NT2/D1 (cell line): ENCODE measurements at regions not wholly inside any gene's neighbourhood (a gene's known extent, or its start where the extent isn't known, plus 50 kb on each side); places are given as distances from the start of the nearest gene placed in this dataset.

Experiments used
- DNase-seq: peaks from one replicate; pipeline ENCODE4 v3.0.0-alpha.2; 2011; ENCODE audit warnings: low read depth, low spot score
- H3K27me3 ChIP-seq: 2 replicates; pipeline ENCODE4 v1.6.0; 2011; ENCODE audit warnings: mild to moderate bottlenecking; ENCODE audit not compliant: insufficient read length, insufficient read depth
- H3K36me3 ChIP-seq: 2 replicates; pipeline ENCODE4 v1.6.1; 2011; ENCODE audit warnings: mild to moderate bottlenecking, low read length, mixed read lengths; ENCODE audit not compliant: insufficient read depth, insufficient read length
- H3K4me1 ChIP-seq: 2 replicates; pipeline ENCODE4 v1.5.1; 2011; ENCODE audit not compliant: insufficient read depth, insufficient read length
- H3K4me3 ChIP-seq: 2 replicates; pipeline ENCODE4 v1.5.1; 2011; ENCODE audit warnings: low read depth; ENCODE audit not compliant: insufficient read length
- H3K9ac ChIP-seq: 2 replicates; pipeline ENCODE4 v1.6.0; 2011; ENCODE audit warnings: low read depth; ENCODE audit not compliant: insufficient read length
- H3K9me3 ChIP-seq: 2 replicates; pipeline ENCODE4 v1.5.1; 2011; ENCODE audit warnings: mild to moderate bottlenecking, low read length; ENCODE audit not compliant: insufficient read depth
- SUZ12 ChIP-seq: IDR thresholded peaks from 2 replicates; pipeline ENCODE4 v1.6.1; 2011; ENCODE audit not compliant: insufficient read length, insufficient read depth; ENCODE audit errors: extremely low read depth
- YY1 ChIP-seq: IDR thresholded peaks from 2 replicates; pipeline ENCODE4 v1.6.1; 2011; ENCODE audit not compliant: insufficient read length, insufficient read depth
- ZNF274 ChIP-seq: IDR thresholded peaks from 2 replicates; pipeline ENCODE4 v1.6.1; 2011; ENCODE audit warnings: mild to moderate bottlenecking, low read depth, low read length

DNA sequence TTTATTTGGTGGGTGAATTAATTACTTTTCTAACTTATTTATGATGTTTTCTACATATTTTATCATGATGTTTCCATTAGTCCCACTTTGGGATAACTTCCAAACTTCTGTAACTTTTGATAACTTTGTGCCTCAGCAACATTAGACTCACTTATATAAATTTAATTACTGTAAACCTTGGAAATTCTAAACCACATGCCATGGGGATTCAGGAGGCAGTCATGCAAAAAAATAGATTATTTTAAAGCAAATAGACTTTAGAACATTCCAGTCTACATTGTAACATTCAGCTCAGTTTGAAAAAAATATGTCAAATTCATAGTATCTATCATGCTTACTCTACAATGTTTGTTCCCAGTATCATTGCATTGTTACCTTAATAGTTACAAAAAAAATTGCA lies 728.5 kb upstream of the NRXN1 start:
- TF ChIP-seq ZNF274 (no peak), YY1 (no peak)
- no peaks in the 10 kb centered on the region for H3K36me3 ChIP-seq
- H3K9ac ChIP-seq = no peak overlapping the region
- no peaks in the 10 kb centered on the region for H3K9me3 ChIP-seq
- H3K4me3 ChIP-seq = no peak overlapping the region
- no peaks in the 10 kb centered on the region for H3K27me3 ChIP-seq
- no peaks in the 10 kb centered on the region for H3K4me1 ChIP-seq
- DNase-seq = no peak

DNA sequence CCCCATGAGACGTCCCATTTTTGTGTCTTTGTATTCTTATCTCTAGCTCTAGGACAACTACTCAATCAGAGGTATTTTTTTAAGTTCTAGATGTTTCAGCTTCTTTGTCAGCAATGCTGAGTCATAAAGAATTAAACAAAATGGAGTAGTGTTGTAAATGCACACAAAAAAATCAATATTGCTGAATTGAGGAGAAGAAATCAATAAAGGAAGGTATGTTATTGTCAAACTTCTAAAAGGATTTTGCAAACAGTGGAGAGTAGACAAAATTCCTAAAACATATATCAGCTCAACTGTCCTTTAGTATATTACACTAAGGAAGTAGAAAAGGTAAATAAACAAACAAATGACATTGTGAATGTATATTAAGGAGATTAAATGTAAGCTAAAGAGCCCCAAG lies 726.1 kb upstream of the NRXN1 start:
- DNase-seq = no peak
- TF ChIP-seq YY1 (no peak), SUZ12 (no peak), ZNF274 (no peak)
- Histone ChIP-seq H3K4me1 (no peaks in the 10 kb centered on the region), H3K27me3 (no peaks in the 10 kb centered on the region), H3K9me3 (no peaks in the 10 kb centered on the region), H3K9ac (no peak overlapping the region), H3K36me3 (no peaks in the 10 kb centered on the region), H3K4me3 (no peak overlapping the region)

DNA sequence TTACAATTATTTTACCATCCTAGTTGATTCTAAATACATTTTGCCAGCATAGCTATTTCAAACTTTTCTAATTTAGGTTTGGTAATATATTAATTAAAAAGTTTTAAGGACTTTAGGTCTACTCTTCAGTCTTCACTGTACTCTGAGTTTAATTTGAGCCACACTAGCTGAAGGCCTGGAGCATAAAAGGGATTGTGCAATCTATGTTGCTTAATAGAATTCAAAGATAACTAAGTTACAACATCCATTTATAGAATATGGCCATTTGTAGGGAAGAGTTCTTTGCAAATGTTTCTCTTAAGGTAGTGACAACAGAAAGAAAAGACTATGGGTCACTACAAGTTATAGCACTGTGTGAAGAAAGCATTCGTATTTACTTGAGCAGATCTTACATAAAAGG lies 702.2 kb upstream of the NRXN1 start:
- Histone ChIP-seq H3K27me3 (no peaks in the 10 kb centered on the region), H3K36me3 (no peaks in the 10 kb centered on the region), H3K9me3 (no peaks in the 10 kb centered on the region), H3K4me3 (no peak overlapping the region), H3K4me1 (no peaks in the 10 kb centered on the region), H3K9ac (no peak overlapping the region)
- no peak for DNase-seq
- TF ChIP-seq SUZ12 = no peak
- TF ChIP-seq ZNF274 = no peak
- TF ChIP-seq YY1 = no peak

DNA sequence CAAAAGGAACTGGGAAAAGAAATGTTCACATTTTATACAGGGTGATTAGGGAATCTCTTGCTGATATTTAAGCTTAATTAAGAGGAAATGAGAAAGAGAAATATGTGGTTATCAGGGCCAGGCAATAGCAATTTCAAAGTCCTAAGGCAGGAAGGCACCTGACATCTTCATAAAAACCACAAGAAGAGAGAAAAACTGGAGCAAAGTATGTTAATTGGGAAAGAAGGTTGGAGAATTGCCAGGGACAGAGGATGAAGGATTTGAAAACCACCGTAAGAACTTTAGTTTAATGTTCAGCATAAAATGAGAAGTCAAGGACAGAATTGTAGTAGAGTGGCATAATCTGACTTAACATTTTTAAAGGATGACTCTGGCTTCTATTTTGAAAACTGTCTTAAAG lies 691.8 kb upstream of the NRXN1 start:
- no peak for DNase-seq
- Histone ChIP-seq H3K27me3 (no peaks in the 10 kb centered on the region), H3K4me1 (no peaks in the 10 kb centered on the region), H3K9me3 (no peaks in the 10 kb centered on the region), H3K36me3 (no peaks in the 10 kb centered on the region), H3K4me3 (no peak overlapping the region), H3K9ac (no peak overlapping the region)
- TF ChIP-seq SUZ12 (no peak), YY1 (no peak), ZNF274 (no peak)

DNA sequence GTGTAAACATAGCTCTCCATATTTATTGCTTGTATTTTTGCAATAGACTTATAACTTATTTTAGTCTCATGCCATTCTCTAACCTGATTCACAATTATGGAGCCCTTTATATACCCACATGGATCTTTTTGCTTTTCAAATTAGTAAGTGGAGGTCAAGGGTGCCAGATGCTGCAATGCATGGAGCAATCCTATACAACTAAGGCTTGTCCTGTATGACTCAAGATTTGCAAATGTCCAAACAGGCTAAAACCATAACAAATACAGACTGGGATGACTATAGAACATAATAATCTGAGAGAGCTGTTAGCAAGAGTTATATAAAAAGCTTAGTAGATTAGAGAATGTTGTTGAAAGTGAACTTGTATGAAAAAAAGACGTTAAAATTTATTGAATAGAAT lies 690.4 kb upstream of the NRXN1 start:
- Histone ChIP-seq H3K4me3 (no peak overlapping the region), H3K9me3 (no peaks in the 10 kb centered on the region), H3K4me1 (no peaks in the 10 kb centered on the region), H3K9ac (no peak overlapping the region), H3K36me3 (no peaks in the 10 kb centered on the region), H3K27me3 (no peaks in the 10 kb centered on the region)
- TF ChIP-seq YY1 (no peak), ZNF274 (no peak), SUZ12 (no peak)
- DNase-seq = no peak

DNA sequence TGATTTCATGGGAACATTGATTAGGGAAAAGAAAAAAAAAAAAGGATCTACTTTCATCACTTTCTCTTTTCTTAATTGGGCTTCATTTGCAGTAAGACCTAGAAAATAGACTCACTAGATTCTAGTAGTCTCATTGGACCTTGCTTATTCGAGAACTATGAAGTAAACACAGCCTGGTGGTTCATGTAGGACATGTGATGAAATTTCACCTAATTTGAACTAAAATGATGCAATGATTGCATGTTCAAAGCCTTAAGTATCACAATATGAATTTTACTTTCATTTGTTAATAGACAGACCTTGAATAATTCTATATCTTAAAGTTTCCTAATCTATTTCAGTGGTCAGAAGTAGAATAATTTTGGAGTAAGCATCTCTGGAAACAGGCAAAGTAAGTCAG lies 688.9 kb upstream of the NRXN1 start:
- no peak overlapping the region for H3K9ac ChIP-seq
- TF ChIP-seq SUZ12 = no peak
- TF ChIP-seq YY1 = no peak
- TF ChIP-seq ZNF274 = no peak
- H3K4me1 ChIP-seq = no peaks in the 10 kb centered on the region
- H3K27me3 ChIP-seq = no peaks in the 10 kb centered on the region
- no peak overlapping the region for H3K4me3 ChIP-seq
- no peaks in the 10 kb centered on the region for H3K9me3 ChIP-seq
- no peak for DNase-seq
- H3K36me3 ChIP-seq = no peaks in the 10 kb centered on the region

DNA sequence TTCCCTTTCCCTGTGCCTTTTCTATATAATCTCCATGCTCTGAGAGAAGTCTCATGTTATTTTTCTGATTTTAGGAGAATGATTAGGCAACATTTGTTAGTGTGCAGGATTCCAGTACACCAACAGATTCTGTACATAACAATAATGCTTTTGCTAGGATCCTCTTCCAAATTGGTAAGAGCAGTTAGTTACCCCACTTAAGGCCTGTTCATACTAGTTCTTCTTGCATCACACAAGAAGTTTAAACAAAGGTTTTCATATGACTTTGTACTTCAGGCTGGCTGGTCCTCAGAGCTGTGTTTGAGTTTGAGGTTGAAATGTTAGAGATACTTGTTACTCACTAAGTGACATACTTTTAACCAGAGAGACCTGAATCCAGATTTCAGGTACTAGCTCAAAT lies 686.9 kb upstream of the NRXN1 start:
- TF ChIP-seq SUZ12 (no peak), YY1 (no peak), ZNF274 (no peak)
- Histone ChIP-seq H3K4me1 (no peaks in the 10 kb centered on the region), H3K27me3 (no peaks in the 10 kb centered on the region), H3K36me3 (no peaks in the 10 kb centered on the region), H3K9me3 (no peaks in the 10 kb centered on the region), H3K4me3 (no peak overlapping the region), H3K9ac (no peak overlapping the region)
- no peak for DNase-seq

DNA sequence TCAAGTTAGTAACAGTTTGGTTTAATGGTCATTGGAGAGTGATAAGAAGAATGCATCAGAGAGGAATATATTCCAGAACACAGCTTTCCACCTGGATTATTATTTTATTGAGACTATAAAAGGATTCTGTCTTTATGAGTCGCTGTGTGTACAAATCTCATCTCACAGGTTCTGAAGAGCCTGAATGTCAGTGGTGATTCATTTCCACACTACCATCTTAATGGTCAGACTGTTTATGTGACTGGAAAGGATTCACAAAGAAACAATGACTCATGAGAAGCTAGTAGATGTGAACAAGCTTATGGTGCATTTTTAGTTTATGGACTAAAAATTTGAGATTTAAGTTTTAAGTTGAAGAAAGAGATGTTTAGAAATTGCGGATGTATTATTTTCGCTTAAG lies 685.4 kb upstream of the NRXN1 start:
- Histone ChIP-seq H3K4me1 (no peaks in the 10 kb centered on the region), H3K9me3 (no peaks in the 10 kb centered on the region), H3K9ac (no peak overlapping the region), H3K27me3 (no peaks in the 10 kb centered on the region), H3K36me3 (no peaks in the 10 kb centered on the region), H3K4me3 (no peak overlapping the region)
- no peak for DNase-seq
- TF ChIP-seq SUZ12 = no peak
- TF ChIP-seq YY1 = no peak
- no peak for TF ChIP-seq ZNF274
